NCI-H128 (cell line): ENCODE measurements at regions not wholly inside any gene's neighbourhood (a gene's known extent, or its start where the extent isn't known, plus 50 kb on each side); places are given as distances from the start of the nearest gene placed in this dataset.

Experiments used
- DNase-seq: peaks from one replicate; lab custom pipeline; 2025; ENCODE audit not compliant: unreplicated experiment; lab: John Stamatoyannopoulos, UW

DNA sequence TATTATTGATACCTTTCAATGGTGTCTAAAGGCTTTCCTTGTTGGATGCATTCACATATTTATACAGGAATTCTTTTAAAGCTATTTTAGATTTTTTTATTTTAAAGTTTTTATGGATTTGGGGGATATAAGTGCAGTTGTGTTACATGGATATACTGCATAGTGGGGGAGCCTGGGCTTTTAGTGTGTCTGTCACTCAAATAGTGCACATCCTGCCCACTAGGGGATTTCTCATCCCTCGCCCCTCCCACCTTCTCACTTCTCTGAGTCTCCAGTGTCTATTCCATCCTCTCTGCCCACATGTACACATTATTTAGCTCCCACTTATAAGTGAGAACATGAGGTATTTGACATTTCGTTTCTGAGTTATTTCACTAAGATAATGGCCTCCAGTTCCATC, 154.0 kb upstream of the MKI67 start:
- no peak for DNase-seq

DNA sequence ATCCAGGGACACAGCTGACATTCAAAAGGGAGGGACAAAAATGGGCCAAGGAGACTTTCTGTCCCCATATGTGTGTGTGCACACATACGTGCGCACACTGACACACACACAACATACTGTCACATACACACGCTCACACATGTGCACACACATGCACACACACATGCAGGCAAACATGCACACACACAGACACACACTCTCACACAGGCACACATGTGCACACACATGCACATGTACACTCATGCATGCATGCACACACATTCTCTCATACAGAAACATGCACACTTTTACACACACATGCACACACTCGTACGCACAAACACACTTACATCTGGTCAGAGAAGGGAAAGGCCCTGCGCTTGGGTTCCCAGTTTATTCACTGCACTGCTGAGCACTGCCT, 155.1 kb upstream of the MKI67 start:
- no peak for DNase-seq

GRCh38 chr10:128281861-128282260, 155.6 kb upstream of the MKI67 start:
- DNase-seq = no peak

- no peak for DNase-seq
These were observed 160.0 kb upstream of the MKI67 start for GRCh38 chr10:128286141-128286761.

DNA sequence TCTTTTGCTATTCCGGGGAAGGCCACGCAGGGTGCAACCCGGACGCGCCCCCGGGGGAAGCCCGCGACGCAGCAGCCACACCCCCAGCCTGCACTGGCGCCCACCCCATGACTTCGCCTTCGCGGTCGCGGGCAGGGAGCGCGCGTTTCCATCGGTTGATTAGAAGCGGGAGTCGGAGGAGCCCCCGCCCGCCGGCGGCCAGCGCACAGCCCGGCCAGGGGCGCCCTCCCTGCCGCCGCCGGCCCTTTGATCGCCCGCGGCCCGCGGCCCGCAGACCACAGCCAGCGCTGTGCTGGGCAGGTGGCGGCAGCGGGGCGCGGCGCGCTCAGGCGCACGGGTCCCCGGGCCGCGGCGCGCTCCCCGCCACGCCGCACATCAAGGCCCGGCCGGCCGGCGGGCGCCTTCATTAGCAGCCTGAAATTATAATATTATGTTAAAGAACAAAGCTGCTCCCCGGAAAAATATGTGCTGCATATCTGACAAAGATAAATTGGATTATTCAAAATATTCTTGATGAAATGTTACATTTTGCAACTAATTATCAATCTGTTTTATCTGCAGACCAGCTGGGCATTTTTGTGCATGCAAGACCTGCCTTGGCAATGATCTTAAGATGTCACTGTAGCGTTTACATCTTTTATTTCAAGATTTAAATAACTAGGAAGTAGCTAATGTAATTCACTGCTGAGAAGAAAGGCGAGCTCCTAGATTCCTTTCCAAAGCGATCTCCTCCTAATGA, 160.7 kb upstream of the MKI67 start:
- no peak for DNase-seq

DNA sequence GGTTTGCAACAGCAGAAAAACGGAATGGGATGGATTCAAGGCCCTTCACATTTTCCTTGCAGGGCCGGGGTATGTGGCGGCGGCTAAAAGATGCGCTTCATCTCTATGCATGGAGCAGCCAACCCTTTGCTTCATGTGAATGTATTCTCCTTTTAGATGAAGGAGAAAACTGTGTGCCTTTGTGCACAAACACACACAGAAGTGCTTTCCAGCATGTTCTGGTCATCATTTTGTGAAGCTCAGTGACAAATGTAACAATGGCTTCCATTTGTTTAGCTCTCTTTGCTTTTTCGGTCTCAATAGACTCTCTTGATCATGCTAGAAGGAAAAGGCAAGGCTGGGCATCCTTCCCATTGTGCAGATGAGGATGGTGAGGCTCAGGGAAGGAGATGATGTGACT, 161.7 kb upstream of the MKI67 start:
- no peak for DNase-seq

GRCh38 chr10:128289621-128290020, 163.4 kb upstream of the MKI67 start:
- no peak for DNase-seq

GRCh38 chr10:128295003-128295402, 168.8 kb upstream of the MKI67 start:
- DNase-seq = no peak

- DNase-seq = no peak
These were observed 170.2 kb upstream of the MKI67 start for GRCh38 chr10:128296253-128297007.

GRCh38 chr10:128297709-128298378, 171.6 kb upstream of the MKI67 start:
- DNase-seq = no peak

- DNase-seq = no peak
These were observed 172.4 kb upstream of the MKI67 start for GRCh38 chr10:128298587-128298986.

DNA sequence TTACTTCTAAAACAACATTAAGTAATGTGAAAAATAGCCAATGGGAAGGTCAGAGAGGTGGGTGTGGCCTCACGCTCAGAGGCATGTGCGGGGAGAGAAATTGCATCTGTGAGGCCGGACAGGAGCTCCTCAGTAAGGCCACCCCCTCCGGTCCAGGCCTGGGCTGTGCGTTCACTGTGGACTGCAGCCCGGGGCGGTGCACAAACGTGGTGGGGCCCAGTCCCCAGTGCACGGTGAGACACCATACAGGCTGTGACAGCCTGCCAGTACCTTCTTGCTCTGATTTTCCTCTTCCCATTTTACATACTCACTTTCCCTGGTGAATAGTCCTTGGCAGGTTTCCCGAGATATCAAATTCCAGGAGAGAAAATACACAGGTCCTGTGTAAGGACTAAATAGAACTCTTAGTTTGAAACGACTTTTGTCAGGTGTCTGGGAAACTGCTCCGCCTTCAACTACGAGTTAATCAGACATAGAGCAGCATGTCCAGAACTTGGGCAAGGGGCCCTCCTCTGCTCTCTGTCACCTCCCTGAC, 174.1 kb upstream of the MKI67 start:
- DNase-seq = no peak

- no peak for DNase-seq
These were observed 174.8 kb upstream of the MKI67 start for GRCh38 chr10:128301051-128301450.

DNA sequence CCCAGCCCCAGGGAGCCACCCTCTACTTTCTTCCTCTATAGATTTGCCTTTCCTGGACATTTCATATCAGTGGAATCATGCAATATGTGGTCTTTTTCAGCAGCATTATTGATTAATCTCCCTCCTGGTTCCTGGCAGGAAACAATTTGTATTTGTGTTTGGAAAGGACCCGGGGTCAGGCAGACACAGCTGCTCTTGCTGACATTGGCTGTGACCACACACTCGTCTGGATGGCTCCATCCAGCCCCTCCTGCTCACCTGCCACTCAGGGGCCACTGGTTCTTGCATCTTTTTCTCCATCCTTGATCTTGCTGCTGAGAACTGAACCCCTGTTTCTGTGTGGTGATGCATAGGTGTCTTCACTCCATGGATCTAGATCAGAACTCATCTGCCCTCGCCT, 176.6 kb upstream of the MKI67 start:
- DNase-seq = no peak

GRCh38 chr10:128304271-128304670, 178.0 kb upstream of the MKI67 start:
- no peak for DNase-seq

GRCh38 chr10:128305601-128306345, 179.6 kb upstream of the MKI67 start:
- no peak for DNase-seq

- DNase-seq = no peak
These were observed 180.3 kb upstream of the MKI67 start for GRCh38 chr10:128306535-128306934.

DNA sequence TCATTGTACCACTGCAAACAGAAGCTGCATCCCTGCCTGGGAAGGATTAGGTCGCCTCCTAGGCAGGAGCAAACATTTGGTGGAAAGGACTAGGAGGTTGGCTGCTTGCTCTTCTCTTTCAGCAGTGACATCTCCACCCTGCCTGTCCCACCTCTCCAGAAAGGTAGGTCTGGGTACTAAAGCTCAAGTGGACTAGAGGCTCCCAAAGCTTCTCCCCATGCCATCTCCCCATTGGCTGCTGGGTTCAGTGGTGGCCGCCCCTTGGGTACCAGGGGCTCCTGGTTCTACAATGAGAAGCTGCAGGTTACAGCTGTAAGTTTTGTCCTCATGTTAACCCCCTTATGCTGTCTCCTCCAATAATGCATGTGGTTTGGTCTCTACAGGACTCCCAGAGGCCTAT, 180.7 kb upstream of the MKI67 start:
- no peak for DNase-seq

DNA sequence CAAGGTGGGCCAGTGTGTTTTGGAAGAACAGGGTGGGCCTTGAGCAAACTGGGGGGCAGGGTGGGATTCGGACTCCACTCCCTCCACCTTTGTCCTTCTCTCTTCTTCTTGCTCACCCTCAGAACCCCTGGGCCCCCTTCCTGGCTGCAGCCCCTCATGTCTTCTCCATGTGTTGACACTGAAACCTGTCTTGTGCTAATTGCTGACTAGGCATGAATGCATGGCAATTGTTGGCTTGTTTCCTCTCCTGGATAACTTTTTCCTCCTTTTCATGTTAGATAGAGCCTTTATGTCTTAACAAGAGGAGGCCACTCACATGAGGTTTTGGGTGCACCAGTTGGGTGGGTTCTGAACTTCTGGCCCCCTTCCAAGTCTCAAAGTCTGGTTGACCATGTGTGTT, 181.6 kb upstream of the MKI67 start:
- DNase-seq = no peak

GRCh38 chr10:128310971-128311658, 184.9 kb upstream of the MKI67 start:
- DNase-seq = no peak
